GM11168 (cell line): ENCODE measurements at regions not wholly inside any gene's neighbourhood (a gene's known extent, or its start where the extent isn't known, plus 50 kb on each side); places are given as distances from the start of the nearest gene placed in this dataset.

Source experiments
- in situ Hi-C: fragments of 300-500 bp; cut with MboI; formaldehyde crosslinking; loops from one replicate; pipeline ENCODE4 v1.12.0; 2022; ENCODE audit warnings: low sequenced_read_pairs; ENCODE audit not compliant: unreplicated experiment

DNA sequence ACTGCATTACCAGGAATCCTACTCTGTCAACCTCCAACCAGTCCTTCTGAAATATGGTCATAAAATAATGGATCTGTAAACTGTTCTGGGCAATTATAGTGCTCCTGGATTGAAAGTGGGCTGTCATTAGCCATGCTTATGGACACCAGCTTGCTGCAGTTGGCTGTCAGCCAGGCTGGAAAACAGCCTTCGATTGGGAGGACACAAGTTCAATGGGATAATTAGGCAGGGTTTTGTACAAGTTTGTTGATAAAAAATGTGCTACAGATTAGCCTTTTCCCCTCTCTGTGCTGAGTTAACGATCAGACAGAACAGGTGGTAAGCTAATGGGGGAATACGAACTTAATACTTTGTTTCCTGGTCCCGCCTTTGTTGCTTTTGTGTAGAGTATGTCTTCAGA is 413.9 kb downstream of the DUSP10 start:
- in situ Hi-C loops = no loop called here

DNA sequence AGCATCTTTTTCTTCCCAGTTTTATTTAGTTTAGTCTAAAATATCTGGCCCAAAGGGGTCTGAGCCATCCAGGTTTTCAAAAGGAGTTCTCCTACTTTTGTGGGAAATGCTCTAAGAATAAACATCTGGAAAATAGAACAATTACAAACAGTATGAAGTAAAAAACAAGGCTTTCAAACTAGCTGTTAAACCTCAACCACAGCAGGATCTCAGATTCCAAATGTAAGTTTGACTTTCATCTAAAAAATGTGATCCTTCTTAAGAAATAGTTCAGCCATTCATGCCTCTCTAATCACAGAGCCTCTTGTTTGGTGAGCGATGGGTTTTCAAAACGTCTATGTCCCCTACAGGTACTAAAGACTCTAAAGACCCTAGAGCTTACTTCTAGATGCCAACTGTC is 413.5 kb downstream of the DUSP10 start:
- in situ Hi-C loops = no loop called here

DNA sequence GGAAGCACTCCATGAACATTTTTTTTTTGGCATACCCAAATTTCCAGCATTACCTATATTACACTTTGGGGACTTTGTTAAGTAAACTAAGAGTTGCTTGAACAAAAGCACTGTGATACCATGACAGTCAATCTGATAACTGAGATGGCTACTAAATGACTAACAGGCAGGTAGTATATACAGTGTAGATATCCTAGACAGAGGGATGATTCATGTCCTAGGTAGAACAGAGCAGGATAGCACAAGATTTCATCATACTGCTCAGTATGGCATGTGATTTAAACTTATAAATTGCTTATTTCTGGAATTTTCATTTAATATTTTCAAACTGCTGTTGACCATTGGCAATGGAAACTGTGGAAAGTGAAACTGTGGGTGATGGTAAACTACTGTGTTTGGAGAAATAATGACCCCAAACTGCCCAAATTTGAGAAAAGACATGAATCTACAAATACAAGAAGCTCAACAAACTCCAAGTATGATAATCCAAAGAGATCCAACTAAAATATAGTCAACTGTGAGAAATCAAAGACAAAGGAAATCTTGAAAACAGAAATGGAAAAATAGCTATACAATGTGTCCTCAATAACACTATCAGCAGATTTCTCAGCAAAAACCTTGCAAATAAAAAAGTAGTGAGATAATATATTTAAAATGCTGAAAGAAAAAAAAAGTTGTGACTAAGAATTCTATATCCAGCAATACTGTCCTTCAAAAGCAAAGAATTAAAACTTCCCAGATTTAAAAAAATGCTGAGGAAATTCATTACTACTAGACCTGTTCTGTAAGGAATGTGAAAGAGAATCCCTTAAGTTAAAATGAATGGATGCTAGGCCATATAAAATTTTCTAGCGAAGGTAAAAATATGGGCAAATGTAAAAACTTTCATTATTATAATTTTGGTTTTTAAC is 410.4 kb downstream of the DUSP10 start:
- in situ Hi-C loops = no loop called here

DNA sequence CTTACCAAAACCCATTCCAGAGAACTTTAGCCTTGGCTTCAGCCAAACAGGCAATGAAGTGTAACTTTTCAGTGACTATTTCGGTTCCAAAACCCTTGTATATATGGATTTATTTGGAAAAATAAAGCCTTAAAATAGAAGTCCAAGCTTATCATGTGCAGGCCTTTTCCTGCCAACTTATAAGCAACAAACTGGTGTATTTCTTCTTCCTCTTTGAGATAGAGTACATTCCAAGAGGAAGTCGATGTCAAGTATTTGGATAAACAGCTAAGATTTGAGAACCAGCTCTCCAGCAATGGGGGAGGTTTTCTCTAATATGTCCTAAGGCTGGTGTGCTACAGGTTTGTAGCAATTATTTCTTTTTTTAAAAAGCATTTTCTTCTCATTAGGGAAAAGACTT is 407.8 kb downstream of the DUSP10 start:
- in situ Hi-C loops = no loop called here

DNA sequence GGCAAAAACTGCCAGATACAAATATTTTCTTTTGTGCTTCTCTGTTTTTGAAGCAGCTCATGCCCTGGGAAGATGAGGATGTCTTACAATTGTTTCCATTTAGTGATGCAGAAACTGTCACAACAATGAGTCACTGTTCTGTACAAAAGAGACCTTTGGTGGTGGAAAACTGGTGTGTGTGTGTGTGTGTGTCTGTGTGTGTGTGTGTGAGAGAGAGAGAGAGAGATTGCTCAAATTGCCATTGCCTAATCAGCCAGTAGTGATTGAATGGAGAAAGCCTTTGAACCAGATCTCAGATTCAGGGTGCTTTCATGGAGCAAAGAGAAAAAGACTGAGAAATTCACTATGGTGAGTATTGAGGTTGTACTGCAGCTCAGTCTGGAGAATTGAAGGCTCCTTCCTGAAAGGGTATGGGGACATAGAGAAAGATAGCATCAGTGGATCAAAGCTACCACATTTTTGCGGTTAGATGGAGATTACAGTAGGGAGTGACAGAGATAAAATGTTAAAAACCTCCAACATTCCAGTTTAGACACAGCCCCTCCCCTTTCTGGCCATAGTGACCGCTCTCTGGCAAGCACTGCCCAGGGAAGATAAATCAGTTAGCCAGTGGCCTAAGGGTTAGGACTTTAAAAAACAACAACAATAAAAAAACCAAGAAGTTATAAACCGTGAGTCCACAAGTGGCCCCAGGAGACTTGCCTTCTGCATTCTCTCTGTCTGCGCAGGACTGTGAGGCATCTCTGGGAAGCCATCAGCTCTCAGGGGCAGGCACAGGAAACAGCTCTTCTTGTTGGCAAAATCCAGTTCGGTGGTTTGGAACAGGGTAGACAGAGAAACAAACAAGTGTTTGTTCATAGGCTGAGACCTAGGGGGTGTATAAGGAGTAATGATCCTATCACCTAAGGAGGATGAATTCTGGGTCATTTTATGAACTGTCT is 406.5 kb downstream of the DUSP10 start:
- in situ Hi-C loops = no loop called here

DNA sequence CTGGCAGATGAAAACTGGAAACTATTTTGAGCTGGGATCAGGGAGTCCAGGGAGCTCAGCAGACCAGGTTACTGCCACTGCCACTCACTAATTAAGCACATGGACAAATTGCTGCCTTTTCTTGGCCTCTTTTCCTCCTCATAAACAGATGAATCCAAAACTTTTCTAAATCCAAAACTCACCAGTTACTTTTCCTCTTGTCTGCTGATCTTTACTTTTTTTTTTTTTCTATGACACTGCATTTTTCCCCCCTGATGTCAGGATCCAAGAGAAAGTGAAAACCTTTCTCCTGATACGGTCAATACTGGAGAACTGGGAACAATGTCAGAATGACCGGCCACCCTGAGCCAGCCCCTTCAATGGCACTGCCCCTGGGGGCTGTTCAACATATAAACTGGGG is 405.8 kb downstream of the DUSP10 start:
- in situ Hi-C loops = no loop called here

DNA sequence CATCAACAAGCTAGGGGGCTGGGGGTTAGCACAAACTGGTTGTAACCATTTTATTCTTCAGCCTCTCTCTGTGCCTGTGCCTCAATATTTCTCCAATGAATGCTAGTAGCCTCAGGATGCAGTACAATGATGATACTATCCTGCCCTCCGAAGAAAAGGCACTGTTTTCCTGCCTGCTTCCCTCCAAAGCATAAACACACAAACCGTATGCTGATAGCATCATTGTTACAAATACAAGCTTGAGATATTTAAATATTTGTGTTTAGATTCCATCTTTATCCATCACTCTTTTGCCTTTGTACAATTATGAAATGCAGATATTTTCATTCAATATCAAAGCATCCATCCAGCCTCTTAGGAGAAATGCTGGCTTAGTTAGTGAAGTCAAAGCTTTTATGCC is 404.8 kb downstream of the DUSP10 start:
- in situ Hi-C loops = no loop called here

DNA sequence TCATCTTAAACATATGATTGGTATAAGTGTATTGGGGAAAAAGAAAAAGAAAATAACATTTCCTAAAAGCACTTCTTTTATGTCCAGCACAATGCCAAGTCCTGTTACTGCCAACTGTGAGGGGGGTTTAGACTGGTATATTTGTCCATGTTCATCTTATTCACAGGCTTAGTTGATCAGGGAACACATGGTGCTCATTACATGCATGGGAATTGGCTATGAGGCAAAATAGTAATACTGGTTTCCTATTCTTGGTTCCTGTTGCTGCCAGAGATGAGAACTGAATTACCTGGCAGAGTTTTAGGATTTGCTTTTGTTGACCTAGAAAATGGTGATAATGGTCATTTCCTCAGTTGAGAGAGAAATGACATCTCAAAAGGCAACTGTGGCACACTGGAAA is 398.8 kb downstream of the DUSP10 start:
- in situ Hi-C loops = no loop called here

DNA sequence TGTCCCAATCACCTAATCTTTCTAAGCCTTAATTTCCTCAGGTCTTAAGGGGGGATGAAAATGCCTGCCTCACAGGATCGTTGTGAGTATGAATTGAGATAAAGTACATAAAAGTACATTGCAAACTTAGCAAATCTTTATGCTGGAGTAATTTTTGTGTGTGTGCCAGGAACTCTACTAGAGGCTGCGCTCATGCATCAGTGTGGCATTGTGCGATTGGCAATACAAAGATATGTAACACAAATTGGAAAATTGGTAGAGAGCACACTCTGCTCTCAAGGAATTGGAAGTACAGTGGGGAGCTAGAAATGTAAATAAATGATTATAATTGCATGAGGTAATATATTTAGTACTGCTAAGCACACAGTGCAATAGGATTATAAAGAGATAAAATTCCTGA is 398.3 kb downstream of the DUSP10 start:
- in situ Hi-C loops = no loop called here

DNA sequence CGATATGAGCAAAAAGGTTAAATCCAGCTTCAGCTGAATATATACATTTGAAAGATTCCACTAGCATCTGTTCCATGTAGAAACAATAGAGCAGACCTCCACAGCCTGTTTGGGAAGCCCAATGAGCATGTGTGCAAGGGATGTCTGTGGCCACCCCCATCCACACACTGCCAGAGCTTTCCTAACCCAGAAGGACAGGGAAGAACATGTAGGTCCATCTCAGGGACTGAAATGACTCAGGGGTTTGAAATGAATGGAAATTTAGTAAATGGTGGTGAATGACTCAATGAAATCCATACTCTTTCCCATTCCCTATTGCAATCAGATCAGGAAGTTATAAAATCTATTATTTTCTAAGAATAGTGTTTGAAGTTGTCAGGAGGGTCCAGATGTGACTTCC is 397.2 kb downstream of the DUSP10 start:
- in situ Hi-C loops = no loop called here

DNA sequence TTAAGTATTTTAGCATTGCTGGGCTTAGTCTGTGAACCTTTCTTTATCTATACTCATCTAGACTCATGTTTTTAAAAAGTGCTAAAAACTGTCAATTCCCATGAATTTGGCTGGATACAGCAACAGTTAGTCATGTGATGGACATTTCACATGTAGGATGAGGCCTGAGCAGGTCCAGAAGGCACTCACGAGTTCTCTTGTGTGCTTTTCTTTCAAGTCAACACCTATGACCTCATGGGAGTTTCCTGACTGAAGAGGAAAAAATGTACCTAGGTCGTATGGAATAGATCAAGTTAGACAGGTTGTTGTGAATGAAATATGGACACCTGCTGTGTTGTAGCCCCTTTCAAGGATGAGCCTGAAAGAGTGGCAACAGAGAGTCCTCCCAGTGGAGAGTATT is 394.2 kb downstream of the DUSP10 start:
- in situ Hi-C loops = no loop called here

DNA sequence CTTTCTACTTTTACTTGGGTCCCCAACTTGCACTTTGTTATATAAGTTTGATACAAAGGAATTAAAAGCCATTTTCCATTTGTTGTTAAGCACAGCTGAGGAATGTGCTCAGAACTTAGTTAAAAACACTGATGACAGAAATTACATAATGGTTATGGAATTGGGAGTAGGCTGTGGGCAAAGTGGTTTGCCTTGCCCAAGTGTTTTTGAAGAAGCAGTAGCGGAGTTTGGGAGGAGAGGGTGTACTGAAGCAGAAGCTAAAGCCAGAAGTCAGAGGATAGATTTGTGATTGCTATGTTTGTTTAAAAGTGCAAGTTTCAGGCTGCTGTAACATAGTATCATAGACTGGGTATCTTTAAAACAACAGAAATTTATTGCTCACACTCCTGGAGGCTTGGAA is 391.8 kb downstream of the DUSP10 start:
- in situ Hi-C loops = no loop called here

DNA sequence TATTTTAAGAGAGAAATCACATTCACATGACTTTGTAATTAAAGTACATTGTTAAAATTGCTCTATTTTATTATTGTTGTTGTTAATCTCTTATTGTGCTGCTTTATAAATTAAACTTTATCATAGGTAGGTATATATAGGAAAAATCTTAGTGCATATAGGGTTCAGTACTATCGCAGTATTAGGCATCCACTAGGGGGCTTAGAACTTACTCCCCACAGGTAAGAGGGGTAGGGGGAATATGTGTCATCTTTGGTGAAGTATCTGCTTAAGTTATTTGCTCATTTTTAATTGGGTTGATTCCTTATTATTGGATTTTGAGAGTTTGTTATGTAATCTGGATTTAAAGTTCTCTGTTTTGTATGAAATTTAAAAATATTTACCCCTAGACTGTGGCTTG is 385.2 kb downstream of the DUSP10 start:
- in situ Hi-C loops = no loop called here

DNA sequence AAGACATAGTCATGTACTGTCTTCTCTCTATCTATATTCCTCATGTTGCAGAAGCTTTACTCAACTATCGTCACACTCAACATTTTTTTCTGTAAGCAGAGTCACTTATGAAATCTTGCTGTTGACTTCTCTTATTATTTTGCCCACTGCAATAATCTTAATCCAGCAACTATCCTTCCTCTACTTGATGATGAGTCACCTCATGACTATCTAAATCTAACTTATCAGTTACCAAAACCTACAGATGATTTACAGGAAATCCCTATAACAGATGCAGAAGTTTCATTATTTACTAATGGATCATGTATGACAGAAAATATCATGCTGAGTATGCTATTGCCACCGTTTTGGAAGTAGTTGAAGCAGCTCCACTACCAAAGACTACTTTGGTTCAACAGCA is 378.9 kb downstream of the DUSP10 start:
- in situ Hi-C loops = no loop called here

DNA sequence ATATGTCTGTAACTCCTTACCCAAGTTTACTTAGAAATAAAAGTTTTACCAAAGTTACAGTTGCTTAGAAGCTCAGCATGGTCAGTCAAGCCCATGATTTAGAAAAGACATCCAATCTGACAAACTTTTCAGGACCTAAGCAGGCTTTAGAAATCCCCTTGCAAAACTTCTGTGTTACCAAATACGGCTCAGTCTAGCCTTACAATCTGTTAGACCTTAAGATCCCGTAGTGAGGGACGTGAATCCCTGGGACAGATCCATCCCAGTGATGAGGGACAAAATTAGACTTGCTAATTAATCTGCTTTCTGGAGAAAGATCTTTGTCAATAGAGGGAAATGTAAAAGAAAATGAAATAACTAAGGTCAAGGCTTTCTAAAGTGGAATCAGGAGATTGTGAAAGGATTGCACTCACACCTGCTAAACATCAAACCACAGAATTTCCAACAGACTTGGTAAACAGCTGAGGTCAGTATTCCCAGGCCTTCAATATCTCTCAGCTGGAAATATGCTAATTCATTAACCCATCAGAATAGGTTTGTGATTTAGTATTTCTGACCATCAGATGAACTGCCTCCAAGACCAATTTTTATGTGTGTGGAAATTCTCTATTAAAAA is 375.3 kb downstream of the DUSP10 start:
- in situ Hi-C loops = no loop called here

DNA sequence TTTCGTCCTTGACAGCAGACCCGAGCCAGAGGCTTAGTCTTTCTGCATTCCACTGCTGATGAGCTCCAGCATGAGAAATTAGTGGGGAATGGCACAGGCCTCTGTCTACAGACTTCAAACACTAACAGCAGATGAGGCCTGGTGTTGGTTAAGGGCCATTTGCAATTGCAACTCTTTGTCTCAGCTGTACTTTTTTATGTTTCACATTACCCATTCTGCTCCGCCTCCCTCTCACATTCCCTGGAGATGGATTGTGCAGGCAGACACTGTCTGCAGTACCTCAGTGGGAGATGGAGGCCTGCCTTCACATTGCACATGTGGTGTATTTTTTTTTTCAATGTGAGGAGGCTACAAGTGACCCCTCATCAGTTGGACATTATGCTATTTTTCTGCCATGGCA is 370.2 kb downstream of the DUSP10 start:
- in situ Hi-C loops = no loop called here

DNA sequence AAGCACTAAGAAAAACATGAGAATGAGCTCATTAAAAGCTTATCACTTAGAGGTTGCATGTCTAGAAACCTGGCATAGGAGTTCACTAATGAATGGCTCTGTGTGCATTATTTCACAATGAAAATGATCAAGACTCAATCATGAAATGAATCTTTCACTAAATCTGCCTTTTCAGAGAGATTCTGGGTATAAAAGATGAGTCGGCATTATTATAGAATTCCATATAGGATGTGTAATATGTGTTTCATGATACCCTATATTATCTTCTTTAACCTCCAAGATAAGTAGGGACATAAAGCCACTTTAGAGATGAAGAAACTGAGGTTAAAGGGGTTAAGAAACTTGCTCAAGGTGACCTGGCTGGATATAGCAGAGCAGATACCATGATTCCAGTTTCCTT is 368.1 kb downstream of the DUSP10 start:
- in situ Hi-C loops = no loop called here

DNA sequence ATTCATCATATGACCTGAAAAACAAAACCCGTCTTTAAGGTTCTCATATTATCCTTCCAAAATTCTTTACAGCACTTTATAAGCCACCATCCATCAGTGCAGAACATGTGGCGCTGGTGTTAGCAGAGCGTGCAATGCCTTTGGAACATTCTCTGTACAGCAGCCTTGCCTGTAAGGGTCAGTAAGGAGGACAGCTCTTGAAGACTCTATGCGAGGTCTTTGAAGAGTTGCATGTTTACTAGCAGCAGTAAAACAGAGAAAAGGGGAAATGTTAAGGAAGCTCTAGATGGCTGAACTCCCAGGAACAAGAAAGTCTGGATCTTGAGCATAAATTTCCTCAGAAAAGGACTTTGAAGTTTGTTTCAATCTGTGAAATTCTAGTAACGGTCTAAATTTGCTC is 365.6 kb downstream of the DUSP10 start:
- in situ Hi-C loops = no loop called here

DNA sequence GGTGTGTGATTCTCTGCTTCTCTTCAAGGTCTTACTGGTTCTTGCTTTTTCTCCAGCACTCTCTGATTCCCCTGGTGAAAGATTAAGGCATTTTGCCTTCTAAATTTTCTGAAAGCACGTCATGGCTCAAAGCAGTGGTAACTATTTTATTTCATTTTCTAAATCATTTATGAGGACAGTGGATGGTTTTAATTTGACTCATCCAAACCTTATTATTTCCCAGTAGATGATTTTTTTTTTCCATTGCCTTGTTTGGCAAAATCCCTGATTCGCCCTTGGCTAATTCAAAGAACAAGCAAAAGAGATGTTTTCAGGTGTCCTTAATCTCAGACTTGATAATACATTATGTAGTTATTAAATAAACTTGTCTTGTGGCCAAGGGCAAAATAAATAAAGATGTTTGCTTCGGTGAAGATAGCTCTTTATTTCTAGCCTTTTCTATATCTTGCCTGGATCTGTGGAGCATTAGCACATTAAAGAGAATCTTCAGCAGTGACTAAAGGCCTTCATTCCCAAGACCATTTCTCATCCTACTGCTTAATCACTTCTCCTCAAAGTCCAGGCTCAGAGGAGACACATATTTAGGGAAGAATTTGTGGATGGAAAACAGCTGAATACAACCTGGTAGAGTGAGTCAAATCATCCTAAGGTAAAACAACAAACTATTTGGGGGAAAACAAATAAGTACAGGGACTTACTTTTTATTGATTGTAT is 359.8 kb downstream of the DUSP10 start:
- in situ Hi-C loops = no loop called here

DNA sequence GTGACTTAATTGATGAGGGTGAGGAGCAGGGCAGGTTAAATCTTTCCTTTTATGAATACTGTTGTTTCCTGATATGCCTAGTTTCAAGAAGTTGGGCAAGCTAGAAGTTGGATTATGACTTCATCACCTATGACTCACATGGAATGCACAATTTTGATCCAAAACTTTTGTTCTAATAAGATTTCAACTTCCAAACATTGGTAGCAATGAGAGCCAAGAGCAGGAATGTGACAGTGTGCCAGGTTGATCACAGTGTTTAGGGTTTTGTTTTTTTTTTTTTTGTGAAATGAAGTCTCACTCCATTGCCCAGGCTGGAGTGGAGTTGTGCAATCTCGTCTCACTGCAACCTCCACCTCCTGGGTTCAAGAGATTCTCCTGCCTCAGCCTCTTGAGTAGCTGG is 349.4 kb downstream of the DUSP10 start:
- in situ Hi-C loops = no loop called here
